ENCODE measurements at regions not wholly inside any gene's neighbourhood (a gene's known extent, or its start where the extent isn't known, plus 50 kb on each side); places are given as distances from the start of the nearest gene placed in this dataset.
A peak's percentile ranks its signal among the peaks of the same experiment; 100 is the strongest.

DNA sequence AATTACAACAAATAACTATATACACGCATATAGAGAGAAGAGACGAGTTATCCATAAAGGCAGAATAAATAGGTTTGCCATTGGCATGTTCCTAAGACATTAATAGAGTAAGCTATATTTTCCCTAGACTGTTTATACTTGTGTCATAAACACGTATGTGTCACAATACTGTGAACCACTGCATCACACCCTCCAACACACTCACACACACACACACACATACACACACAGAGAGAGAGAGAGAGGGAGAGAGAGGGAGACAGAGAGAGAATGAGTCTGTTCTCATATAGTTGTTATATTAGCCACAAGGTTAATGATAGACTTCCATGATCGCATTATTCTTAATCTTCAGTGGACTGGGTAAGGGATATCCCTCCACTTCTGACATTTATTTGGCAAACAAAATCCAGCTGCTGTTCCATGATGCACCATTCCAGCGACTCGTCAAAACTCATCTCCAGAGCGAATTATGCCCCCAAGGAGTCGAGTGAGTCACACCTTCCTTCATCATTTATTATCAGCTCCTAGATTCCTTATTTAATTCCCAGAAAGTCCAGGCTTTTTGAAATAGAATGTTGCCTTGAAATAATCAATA lies 82.8 kb upstream of the HIVEP1 start:
- Histone ChIP-seq H3K4me3 (ENCODE audit: low read depth, low read length) (no peak overlapping the region), H3K27me3 (ENCODE audit: control insufficient read depth, insufficient read depth, low read length) (no peaks in the 10 kb centered on the region), H3K4me1 (ENCODE audit: control insufficient read depth, insufficient read depth, low read length) (no peaks in the 10 kb centered on the region), H3K9me3 (ENCODE audit: control insufficient read depth, insufficient read depth, low read length) (no peaks in the 10 kb centered on the region), H3K36me3 (ENCODE audit: control insufficient read depth, insufficient read depth, low read length) (no peaks in the 10 kb centered on the region), H3K27ac (ENCODE audit: low read depth, low read length) (no peak overlapping the region)
- DNase-seq (ENCODE audit: low read depth in 4 of 6, low spot score in 6 of 6) = no peak
- WGBS (ENCODE audit: insufficient coverage) = 100% methylated on average over 4 of the region's 8 CpGs

DNA sequence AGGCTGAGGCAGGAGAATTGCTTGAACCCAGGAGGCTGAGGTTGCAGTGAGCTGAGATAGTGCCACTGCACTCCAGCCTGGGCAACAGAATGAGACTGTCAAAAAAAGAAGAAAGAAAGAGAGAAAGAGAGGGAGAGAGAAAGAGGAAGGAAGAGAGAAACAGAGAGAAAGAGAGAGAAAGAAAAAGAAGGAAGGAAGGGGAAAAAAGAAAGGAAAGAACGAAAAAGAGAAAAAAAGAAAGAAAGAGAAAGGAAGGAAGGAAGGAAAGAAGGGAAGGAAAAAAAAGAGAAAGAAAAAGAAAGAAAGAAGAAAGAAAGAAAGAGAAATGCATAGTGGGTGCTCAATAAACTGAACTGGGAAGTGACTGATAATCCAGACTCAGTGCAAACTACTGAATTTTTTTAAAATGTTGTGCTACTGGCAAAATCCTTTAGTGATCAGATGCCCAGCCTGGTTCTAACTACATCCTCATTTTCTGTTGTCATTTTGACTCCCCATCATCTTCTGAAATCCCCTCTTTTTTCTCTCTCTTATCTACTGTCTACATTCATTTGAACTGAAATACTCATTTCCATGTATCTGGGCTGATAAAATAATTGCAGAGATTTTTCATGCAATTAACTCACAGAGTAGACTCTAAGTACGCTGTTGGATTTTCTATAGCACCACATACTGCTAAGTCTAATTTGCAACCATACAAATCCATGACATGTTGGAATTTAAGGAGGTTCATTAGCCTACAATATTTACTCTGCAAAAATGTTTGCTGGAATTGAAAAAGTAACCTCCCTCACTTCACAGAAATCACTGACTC lies 85.3 kb upstream of the HIVEP1 start:
- DNase-seq (ENCODE audit: low read depth in 4 of 6, low spot score in 6 of 6) = peak in 1 of 6 donors; percentile 48
- no peaks in the 10 kb centered on the region for H3K27me3 ChIP-seq (ENCODE audit: control insufficient read depth, insufficient read depth, low read length)
- WGBS (ENCODE audit: insufficient coverage) = 91% methylated on average over 1 of the region's 2 CpGs
- no peaks in the 10 kb centered on the region for H3K9me3 ChIP-seq (ENCODE audit: control insufficient read depth, insufficient read depth, low read length)
- H3K4me3 ChIP-seq (ENCODE audit: low read depth, low read length) = no peak overlapping the region
- no peaks in the 10 kb centered on the region for H3K36me3 ChIP-seq (ENCODE audit: control insufficient read depth, insufficient read depth, low read length)
- H3K4me1 ChIP-seq (ENCODE audit: control insufficient read depth, insufficient read depth, low read length) = no peaks in the 10 kb centered on the region
- H3K27ac ChIP-seq (ENCODE audit: low read depth, low read length) = no peak overlapping the region

DNA sequence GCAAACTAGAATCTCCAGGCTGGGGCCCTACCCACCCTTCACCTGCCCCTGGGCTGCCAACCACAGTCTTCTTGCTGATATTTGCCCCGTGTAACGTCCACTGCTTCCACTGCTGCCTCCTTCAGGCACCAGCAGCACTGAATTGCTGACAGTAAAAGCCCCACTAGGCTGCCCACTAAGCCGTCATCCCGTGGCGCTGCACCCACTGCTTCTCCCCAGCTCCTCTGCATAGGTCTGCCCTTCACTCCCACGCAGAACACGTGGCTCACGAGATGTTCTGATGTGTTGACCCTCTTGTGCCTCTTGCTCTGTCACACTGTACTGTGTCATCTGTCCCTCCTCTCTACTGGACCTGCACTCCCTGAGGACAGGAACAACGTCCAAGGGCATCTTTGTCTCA lies 86.3 kb upstream of the HIVEP1 start:
- Histone ChIP-seq H3K9me3 (ENCODE audit: control insufficient read depth, insufficient read depth, low read length) (no peaks in the 10 kb centered on the region), H3K36me3 (ENCODE audit: control insufficient read depth, insufficient read depth, low read length) (no peaks in the 10 kb centered on the region), H3K4me3 (ENCODE audit: low read depth, low read length) (no peak overlapping the region), H3K27ac (ENCODE audit: low read depth, low read length) (no peak overlapping the region), H3K4me1 (ENCODE audit: control insufficient read depth, insufficient read depth, low read length) (peaks cover 3% of the 10 kb centered on the region), H3K27me3 (ENCODE audit: control insufficient read depth, insufficient read depth, low read length) (no peaks in the 10 kb centered on the region)
- DNase-seq (ENCODE audit: low read depth in 4 of 6, low spot score in 6 of 6) = no peak
- WGBS (ENCODE audit: insufficient coverage) = 86% methylated on average over 9 of the region's 9 CpGs

DNA sequence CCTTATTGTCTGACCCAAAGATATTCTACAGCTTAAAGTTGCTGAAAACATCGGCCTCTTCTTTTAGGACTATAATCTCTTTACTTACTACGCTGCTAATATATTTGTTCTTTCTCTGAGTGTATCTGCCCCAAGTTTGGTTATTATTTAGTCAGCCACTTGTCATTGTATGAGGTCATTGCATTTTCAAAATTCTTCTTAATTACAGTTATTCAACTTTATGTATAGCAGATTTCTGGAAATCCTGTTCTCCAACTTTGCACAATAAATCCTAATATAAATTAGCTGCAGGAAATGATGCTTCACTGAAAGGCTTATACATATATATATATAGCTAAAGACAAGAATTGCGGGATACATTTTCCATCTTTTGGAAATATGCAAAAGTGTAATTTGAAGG lies 88.5 kb upstream of the HIVEP1 start:
- H3K4me1 ChIP-seq (ENCODE audit: control insufficient read depth, insufficient read depth, low read length) = peaks cover 7% of the 10 kb centered on the region
- WGBS (ENCODE audit: insufficient coverage) = no CpG with 5 or more reads among the region's 3 CpGs
- no peak overlapping the region for H3K4me3 ChIP-seq (ENCODE audit: low read depth, low read length)
- no peak overlapping the region for H3K27ac ChIP-seq (ENCODE audit: low read depth, low read length)
- H3K9me3 ChIP-seq (ENCODE audit: control insufficient read depth, insufficient read depth, low read length) = no peaks in the 10 kb centered on the region
- H3K27me3 ChIP-seq (ENCODE audit: control insufficient read depth, insufficient read depth, low read length) = no peaks in the 10 kb centered on the region
- no peak for DNase-seq (ENCODE audit: low read depth in 4 of 6, low spot score in 6 of 6)
- no peaks in the 10 kb centered on the region for H3K36me3 ChIP-seq (ENCODE audit: control insufficient read depth, insufficient read depth, low read length)

DNA sequence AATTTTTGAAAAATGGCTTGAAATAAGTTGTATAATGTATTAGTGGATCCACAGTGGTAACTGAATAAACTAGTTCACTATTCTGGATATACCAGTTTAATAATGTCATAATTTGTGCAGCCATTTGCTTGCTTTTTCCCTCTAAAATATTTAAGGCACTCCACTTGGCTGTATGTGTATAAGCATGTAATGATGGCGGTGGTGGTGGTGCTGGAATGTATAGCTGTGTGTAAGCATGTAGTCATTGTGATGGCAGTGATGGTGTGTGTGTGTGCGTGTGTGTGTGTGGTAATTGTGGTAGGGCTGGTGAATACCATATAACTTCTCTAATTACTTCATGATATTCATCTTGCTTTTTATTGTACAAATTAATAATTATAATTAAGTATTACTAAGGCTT lies 89.2 kb upstream of the HIVEP1 start:
- DNase-seq (ENCODE audit: low read depth in 4 of 6, low spot score in 6 of 6) = no peak
- WGBS (ENCODE audit: insufficient coverage) = no CpG with 5 or more reads among the region's 2 CpGs
- no peaks in the 10 kb centered on the region for H3K36me3 ChIP-seq (ENCODE audit: control insufficient read depth, insufficient read depth, low read length)
- no peak overlapping the region for H3K4me3 ChIP-seq (ENCODE audit: low read depth, low read length)
- no peaks in the 10 kb centered on the region for H3K27me3 ChIP-seq (ENCODE audit: control insufficient read depth, insufficient read depth, low read length)
- H3K27ac ChIP-seq (ENCODE audit: low read depth, low read length) = no peak overlapping the region
- H3K4me1 ChIP-seq (ENCODE audit: control insufficient read depth, insufficient read depth, low read length) = peaks cover 10% of the 10 kb centered on the region
- H3K9me3 ChIP-seq (ENCODE audit: control insufficient read depth, insufficient read depth, low read length) = no peaks in the 10 kb centered on the region

DNA sequence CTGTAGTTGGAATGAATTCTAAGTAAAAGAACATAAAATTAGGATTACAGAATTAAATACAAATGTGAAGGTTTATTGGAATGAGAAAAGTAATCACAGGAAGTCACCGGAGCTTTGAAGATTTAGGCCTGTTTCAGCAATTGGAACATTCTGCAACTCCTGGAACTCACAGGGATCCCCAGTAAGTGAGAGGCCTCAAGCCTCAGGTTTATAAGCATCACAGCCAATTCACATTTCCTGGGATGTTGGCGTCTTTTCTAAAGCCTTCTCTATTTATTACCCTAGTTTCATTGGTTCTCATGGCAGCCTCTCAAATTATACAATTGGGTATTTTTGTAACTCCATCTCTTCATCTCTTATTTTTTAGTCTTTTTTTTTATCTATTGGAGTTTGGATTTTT lies 90.4 kb upstream of the HIVEP1 start:
- H3K4me3 ChIP-seq (ENCODE audit: low read depth, low read length) = no peak overlapping the region
- WGBS (ENCODE audit: insufficient coverage) = 67% methylated on average over 1 of the region's 2 CpGs
- peak in 2 of 6 donors; percentile 43 to 51 for DNase-seq (ENCODE audit: low read depth in 4 of 6, low spot score in 6 of 6)
- H3K27me3 ChIP-seq (ENCODE audit: control insufficient read depth, insufficient read depth, low read length) = no peaks in the 10 kb centered on the region
- H3K9me3 ChIP-seq (ENCODE audit: control insufficient read depth, insufficient read depth, low read length) = no peaks in the 10 kb centered on the region
- H3K4me1 ChIP-seq (ENCODE audit: control insufficient read depth, insufficient read depth, low read length) = peaks cover 14% of the 10 kb centered on the region
- H3K27ac ChIP-seq (ENCODE audit: low read depth, low read length) = no peak overlapping the region
- no peaks in the 10 kb centered on the region for H3K36me3 ChIP-seq (ENCODE audit: control insufficient read depth, insufficient read depth, low read length)

DNA sequence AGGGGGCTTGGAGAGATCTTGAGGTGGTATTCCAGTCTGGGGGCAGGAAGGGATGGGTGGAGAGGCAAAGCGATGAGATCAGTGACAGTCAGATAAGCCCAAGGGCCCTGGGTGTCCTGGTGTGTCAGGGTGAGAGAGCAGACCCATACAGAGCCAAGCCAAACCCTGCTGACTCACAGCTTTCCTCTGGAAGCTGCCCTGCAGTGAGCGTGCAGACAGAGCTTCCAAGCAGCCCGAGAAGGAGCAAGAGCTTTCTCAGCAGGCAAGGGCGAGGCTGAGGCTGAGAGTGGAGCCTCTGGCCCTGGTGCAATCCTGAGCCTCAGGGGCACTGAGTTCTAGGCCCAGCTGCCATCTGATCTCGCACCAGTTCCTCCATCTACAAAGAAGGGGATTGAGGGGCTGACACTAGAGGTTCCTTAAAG lies 91.1 kb upstream of the HIVEP1 start:
- Histone ChIP-seq H3K9me3 (ENCODE audit: control insufficient read depth, insufficient read depth, low read length) (no peaks in the 10 kb centered on the region), H3K27me3 (ENCODE audit: control insufficient read depth, insufficient read depth, low read length) (no peaks in the 10 kb centered on the region), H3K27ac (ENCODE audit: low read depth, low read length) (no peak overlapping the region), H3K4me3 (ENCODE audit: low read depth, low read length) (no peak overlapping the region), H3K36me3 (ENCODE audit: control insufficient read depth, insufficient read depth, low read length) (no peaks in the 10 kb centered on the region), H3K4me1 (ENCODE audit: control insufficient read depth, insufficient read depth, low read length) (peaks cover 14% of the 10 kb centered on the region)
- WGBS (ENCODE audit: insufficient coverage) = 71% methylated on average over 5 of the region's 5 CpGs
- DNase-seq (ENCODE audit: low read depth in 4 of 6, low spot score in 6 of 6) = peak in 1 of 6 donors; percentile 44

DNA sequence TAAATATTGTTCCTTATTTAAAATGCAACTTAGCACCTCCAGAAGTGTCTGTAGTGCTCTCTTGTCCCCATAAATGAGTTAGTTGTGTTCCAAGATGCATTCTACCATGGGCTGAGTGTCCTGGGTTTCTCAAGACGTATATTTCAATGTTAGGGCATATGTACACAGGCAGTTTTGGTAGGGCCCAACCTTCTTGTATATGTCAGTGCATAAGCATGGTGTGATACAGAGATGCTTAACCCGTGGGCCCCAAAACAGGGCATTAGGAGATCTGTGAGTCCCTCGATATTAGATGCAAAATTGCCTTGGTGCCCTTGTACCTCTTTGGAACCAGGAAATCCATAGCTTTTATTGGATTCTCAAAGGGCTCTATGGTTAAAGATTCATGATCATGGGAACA lies 91.5 kb upstream of the HIVEP1 start:
- Histone ChIP-seq H3K4me3 (ENCODE audit: low read depth, low read length) (no peak overlapping the region), H3K36me3 (ENCODE audit: control insufficient read depth, insufficient read depth, low read length) (no peaks in the 10 kb centered on the region), H3K27ac (ENCODE audit: low read depth, low read length) (no peak overlapping the region), H3K9me3 (ENCODE audit: control insufficient read depth, insufficient read depth, low read length) (no peaks in the 10 kb centered on the region), H3K27me3 (ENCODE audit: control insufficient read depth, insufficient read depth, low read length) (no peaks in the 10 kb centered on the region), H3K4me1 (ENCODE audit: control insufficient read depth, insufficient read depth, low read length) (peaks cover 14% of the 10 kb centered on the region)
- DNase-seq (ENCODE audit: low read depth in 4 of 6, low spot score in 6 of 6) = no peak
- WGBS (ENCODE audit: insufficient coverage) = 92% methylated on average over 2 of the region's 3 CpGs

DNA sequence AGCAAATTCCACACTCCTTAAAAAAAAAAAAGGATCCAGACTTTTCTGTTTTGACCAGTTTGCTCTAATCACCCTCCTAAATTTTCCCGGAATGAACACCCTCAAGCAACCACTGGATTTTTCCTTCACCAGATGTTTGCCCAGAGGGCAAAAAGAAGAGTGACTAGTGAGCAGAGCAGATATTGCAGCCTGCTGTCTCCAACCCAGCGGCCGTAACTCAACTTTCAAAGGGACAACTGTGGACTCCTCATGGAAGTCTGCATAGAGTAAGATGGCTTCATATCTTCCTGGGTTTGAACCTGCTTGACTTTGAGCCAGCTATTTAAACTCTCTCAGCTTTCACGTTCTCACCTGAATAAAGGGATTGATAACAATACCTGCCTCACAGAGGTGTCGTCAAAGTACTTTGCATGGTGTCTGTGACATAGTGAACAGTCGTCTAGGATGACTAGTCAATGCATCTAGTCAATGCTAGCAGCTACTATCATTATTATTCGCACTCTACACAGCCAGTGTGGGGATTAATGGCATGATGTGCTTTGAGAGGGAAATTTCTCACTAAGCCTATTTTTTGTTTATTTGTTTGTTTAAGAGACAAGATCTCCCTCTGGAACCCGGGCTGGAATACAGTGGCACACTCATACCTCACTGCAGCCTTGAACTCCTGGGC lies 92.2 kb upstream of the HIVEP1 start:
- DNase-seq (ENCODE audit: low read depth in 4 of 6, low spot score in 6 of 6) = no peak
- H3K9me3 ChIP-seq (ENCODE audit: control insufficient read depth, insufficient read depth, low read length) = no peaks in the 10 kb centered on the region
- no peak overlapping the region for H3K4me3 ChIP-seq (ENCODE audit: low read depth, low read length)
- WGBS (ENCODE audit: insufficient coverage) = 87% methylated on average over 3 of the region's 8 CpGs
- no peak overlapping the region for H3K27ac ChIP-seq (ENCODE audit: low read depth, low read length)
- no peaks in the 10 kb centered on the region for H3K27me3 ChIP-seq (ENCODE audit: control insufficient read depth, insufficient read depth, low read length)
- no peaks in the 10 kb centered on the region for H3K36me3 ChIP-seq (ENCODE audit: control insufficient read depth, insufficient read depth, low read length)
- H3K4me1 ChIP-seq (ENCODE audit: control insufficient read depth, insufficient read depth, low read length) = peaks cover 14% of the 10 kb centered on the region

Data from spinal cord (tissue), 9 donors.